ENCODE measurements at regions not wholly inside any gene's neighbourhood (a gene's known extent, or its start where the extent isn't known, plus 50 kb on each side); places are given as distances from the start of the nearest gene placed in this dataset.

DNA sequence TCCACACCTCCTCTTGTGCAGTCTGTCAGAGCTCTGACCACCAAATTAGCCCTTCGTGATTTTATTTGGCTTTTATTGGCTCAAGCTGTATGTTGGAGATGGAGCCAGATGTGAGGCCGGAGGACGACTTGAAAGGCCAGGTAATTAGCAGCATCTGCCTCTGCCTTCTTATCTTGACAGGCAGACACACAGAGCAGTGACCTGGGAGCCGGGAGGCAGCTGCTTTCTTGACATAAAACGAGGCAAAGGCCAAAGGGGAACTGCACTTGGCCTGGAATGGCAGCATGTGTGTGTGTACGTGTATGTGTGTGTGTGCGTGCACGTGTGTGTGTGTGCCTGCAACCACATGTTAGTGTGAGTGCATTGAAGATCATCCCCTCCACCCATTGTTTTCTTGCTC, 56.9 kb upstream of the BRD7 start:
- no peaks in the 10 kb centered on the region for H3K27me3 ChIP-seq (ENCODE audit: control insufficient read depth, insufficient read depth, low read length)
- DNase-seq (peak in 1 of 5 donors; percentile 17), FAIRE-seq (no peak)
- no peak overlapping the region for H3K4me3 ChIP-seq (ENCODE audit: low read length in 3 of 3)
- no peaks in the 10 kb centered on the region for H3K9me3 ChIP-seq (ENCODE audit: control insufficient read depth in 2 of 3, insufficient read depth in 1 of 3, low read length in 3 of 3)
- no peaks in the 10 kb centered on the region for H3K4me1 ChIP-seq (ENCODE audit: control insufficient read depth in 2 of 3, insufficient read depth in 2 of 3, low read depth in 1 of 3, low read length in 3 of 3)
- no peaks in the 10 kb centered on the region for H3K36me3 ChIP-seq (ENCODE audit: control insufficient read depth in 2 of 3, insufficient read depth in 3 of 3, low read length in 3 of 3)
- intact Hi-C loops (cut with DNase I): no loop called here
- no peak overlapping the region for H3K27ac ChIP-seq (ENCODE audit: low read depth in 2 of 2, low read length in 2 of 2)
- no peak overlapping the region for H3K9ac ChIP-seq (ENCODE audit: low read length in 3 of 3)
- TF ChIP-seq, protein P1, sequence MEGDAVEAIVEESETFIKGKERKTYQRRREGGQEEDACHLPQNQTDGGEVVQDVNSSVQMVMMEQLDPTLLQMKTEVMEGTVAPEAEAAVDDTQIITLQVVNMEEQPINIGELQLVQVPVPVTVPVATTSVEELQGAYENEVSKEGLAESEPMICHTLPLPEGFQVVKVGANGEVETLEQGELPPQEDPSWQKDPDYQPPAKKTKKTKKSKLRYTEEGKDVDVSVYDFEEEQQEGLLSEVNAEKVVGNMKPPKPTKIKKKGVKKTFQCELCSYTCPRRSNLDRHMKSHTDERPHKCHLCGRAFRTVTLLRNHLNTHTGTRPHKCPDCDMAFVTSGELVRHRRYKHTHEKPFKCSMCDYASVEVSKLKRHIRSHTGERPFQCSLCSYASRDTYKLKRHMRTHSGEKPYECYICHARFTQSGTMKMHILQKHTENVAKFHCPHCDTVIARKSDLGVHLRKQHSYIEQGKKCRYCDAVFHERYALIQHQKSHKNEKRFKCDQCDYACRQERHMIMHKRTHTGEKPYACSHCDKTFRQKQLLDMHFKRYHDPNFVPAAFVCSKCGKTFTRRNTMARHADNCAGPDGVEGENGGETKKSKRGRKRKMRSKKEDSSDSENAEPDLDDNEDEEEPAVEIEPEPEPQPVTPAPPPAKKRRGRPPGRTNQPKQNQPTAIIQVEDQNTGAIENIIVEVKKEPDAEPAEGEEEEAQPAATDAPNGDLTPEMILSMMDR (IDR thresholded peaks at IDR 0.05; ENCODE audit: borderline replicate concordance, extremely low read depth, insufficient read depth): no peak

DNA sequence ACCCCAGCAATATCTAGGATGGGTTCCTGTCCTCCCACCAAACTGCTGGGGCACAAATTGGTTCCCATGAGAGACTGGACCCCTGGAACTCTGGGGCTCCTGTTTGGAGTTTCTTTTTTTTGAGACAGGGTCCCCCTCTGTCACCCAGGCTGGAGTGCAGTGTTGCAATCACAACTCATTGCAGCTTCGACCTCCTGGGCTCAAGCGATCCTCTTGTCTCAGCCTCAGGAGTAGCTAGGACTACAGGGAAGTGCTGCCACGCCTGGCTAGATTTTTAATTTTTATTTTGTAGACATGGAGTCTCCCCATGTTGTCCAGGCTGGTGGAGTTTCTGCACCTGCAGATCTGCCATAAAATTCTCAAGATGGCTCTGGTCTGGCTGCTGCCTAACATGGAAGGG, 56.3 kb upstream of the BRD7 start:
- H3K36me3 ChIP-seq (ENCODE audit: control insufficient read depth in 2 of 3, insufficient read depth in 3 of 3, low read length in 3 of 3): no peaks in the 10 kb centered on the region
- DNase-seq (no peak), FAIRE-seq (no peak)
- intact Hi-C loops (cut with DNase I): no loop called here
- H3K27ac ChIP-seq (ENCODE audit: low read depth in 2 of 2, low read length in 2 of 2): no peak overlapping the region
- no peak overlapping the region for H3K9ac ChIP-seq (ENCODE audit: low read length in 3 of 3)
- H3K4me1 ChIP-seq (ENCODE audit: control insufficient read depth in 2 of 3, insufficient read depth in 2 of 3, low read depth in 1 of 3, low read length in 3 of 3): no peaks in the 10 kb centered on the region
- TF ChIP-seq, protein P1 (IDR thresholded peaks at IDR 0.05; ENCODE audit: borderline replicate concordance, extremely low read depth, insufficient read depth): no peak
- no peaks in the 10 kb centered on the region for H3K27me3 ChIP-seq (ENCODE audit: control insufficient read depth, insufficient read depth, low read length)
- no peak overlapping the region for H3K4me3 ChIP-seq (ENCODE audit: low read length in 3 of 3)
- H3K9me3 ChIP-seq (ENCODE audit: control insufficient read depth in 2 of 3, insufficient read depth in 1 of 3, low read length in 3 of 3): no peaks in the 10 kb centered on the region

DNA sequence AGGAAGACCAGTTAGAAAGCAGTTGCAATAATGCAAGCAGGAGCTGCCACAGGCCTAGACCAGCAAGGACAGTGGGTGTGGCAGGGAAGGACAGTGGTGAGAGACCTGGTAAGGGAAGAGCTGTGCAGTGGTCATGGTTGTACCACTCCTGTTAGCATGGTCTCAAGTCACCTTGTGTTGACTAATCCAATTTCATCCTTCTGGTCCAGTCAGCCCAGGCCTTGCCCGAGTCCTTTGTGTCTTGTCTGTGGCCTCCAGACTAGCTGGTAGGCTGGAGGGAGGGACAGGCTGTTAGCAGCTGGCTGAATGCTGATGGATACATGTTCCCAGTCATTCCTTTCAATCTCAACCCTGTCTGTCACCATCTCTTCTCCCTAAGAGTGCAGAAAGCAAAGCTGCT, 54.1 kb upstream of the BRD7 start:
- H3K9ac ChIP-seq (ENCODE audit: low read length in 3 of 3): no peak overlapping the region
- H3K4me1 ChIP-seq (ENCODE audit: control insufficient read depth in 2 of 3, insufficient read depth in 2 of 3, low read depth in 1 of 3, low read length in 3 of 3): no peaks in the 10 kb centered on the region
- no peak overlapping the region for H3K27ac ChIP-seq (ENCODE audit: low read depth in 2 of 2, low read length in 2 of 2)
- no peaks in the 10 kb centered on the region for H3K36me3 ChIP-seq (ENCODE audit: control insufficient read depth in 2 of 3, insufficient read depth in 3 of 3, low read length in 3 of 3)
- DNase-seq: no peak
- FAIRE-seq: no peak
- TF ChIP-seq, protein P1 (IDR thresholded peaks at IDR 0.05; ENCODE audit: borderline replicate concordance, extremely low read depth, insufficient read depth): no peak
- H3K27me3 ChIP-seq (ENCODE audit: control insufficient read depth, insufficient read depth, low read length): no peaks in the 10 kb centered on the region
- peaks cover 0 to 7% (median 0%) of the 10 kb centered on the region in 3 donors for H3K9me3 ChIP-seq (ENCODE audit: control insufficient read depth in 2 of 3, insufficient read depth in 1 of 3, low read length in 3 of 3)
- no peak overlapping the region for H3K4me3 ChIP-seq (ENCODE audit: low read length in 3 of 3)
- intact Hi-C loops (cut with DNase I): no loop called here

DNA sequence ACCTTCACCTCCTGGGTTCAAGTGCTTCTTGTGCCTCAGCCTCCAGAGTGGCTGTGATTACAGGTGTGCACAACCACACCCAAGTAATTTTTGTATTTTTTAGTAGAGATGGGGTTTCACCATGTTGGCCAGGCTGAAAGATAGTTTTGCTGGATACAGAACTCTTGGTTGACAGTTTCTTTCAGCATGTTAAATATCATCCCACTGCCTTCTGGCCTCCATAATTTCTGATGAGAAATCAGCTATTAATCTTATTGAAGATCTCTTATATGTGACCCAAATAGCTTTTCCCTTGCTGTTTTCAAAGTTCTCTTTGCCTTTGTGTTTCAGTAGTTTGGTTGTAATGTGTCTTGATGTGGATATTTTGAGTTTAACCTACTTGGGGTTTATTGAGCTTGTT, 50.3 kb upstream of the BRD7 start:
- Histone ChIP-seq H3K27me3 (ENCODE audit: control insufficient read depth, insufficient read depth, low read length) (no peaks in the 10 kb centered on the region), H3K9ac (ENCODE audit: low read length in 3 of 3) (no peak overlapping the region), H3K9me3 (ENCODE audit: control insufficient read depth in 2 of 3, insufficient read depth in 1 of 3, low read length in 3 of 3) (peaks cover 0 to 7% (median 2%) of the 10 kb centered on the region in 3 donors), H3K27ac (ENCODE audit: low read depth in 2 of 2, low read length in 2 of 2) (no peak overlapping the region), H3K4me3 (ENCODE audit: low read length in 3 of 3) (no peak overlapping the region), H3K4me1 (ENCODE audit: control insufficient read depth in 2 of 3, insufficient read depth in 2 of 3, low read depth in 1 of 3, low read length in 3 of 3) (no peaks in the 10 kb centered on the region), H3K36me3 (ENCODE audit: control insufficient read depth in 2 of 3, insufficient read depth in 3 of 3, low read length in 3 of 3) (no peaks in the 10 kb centered on the region)
- intact Hi-C loops (cut with DNase I): no loop called here
- TF ChIP-seq, protein P1 (IDR thresholded peaks at IDR 0.05; ENCODE audit: borderline replicate concordance, extremely low read depth, insufficient read depth): no peak
- DNase-seq (no peak), FAIRE-seq (no peak)
